Subcutaneous abdominal adipose tissue (tissue), 5 donors: ENCODE measurements at regions not wholly inside any gene's neighbourhood (a gene's known extent, or its start where the extent isn't known, plus 50 kb on each side); places are given as distances from the start of the nearest gene placed in this dataset.

Source experiments
- H3K27ac ChIP-seq: one replicate; pipeline ENCODE4 v1.7.0; 2013; ENCODE audit warnings: low read depth, mild to moderate bottlenecking, inconsistent platforms, low read length, moderate library complexity
- H3K27me3 ChIP-seq, 5 donors: one replicate each; pipeline ENCODE4 v1.7.0; 2013; ENCODE audit warnings: low read length in 5 of 5, inconsistent platforms in 1 of 5; ENCODE audit not compliant: control insufficient read depth in 5 of 5, insufficient read depth in 4 of 5
- H3K36me3 ChIP-seq, 5 donors: one replicate each; pipeline ENCODE4 v1.7.0; 2013; ENCODE audit warnings: low read length in 5 of 5; ENCODE audit not compliant: control insufficient read depth in 5 of 5, insufficient read depth in 5 of 5
- H3K4me1 ChIP-seq, 5 donors: one replicate each; pipeline ENCODE4 v1.7.0; 2013; ENCODE audit warnings: low read length in 5 of 5, mild to moderate bottlenecking in 3 of 5, moderate library complexity in 1 of 5; ENCODE audit not compliant: control insufficient read depth in 5 of 5, insufficient read depth in 5 of 5
- H3K4me3 ChIP-seq, 5 donors: one replicate each; pipeline ENCODE4 v1.7.0; 2013; ENCODE audit warnings: low read length in 5 of 5, low read depth in 1 of 5
- H3K9ac ChIP-seq, 5 donors: one replicate each; pipeline ENCODE4 v1.7.0; 2013; ENCODE audit warnings: low read length in 5 of 5, mild to moderate bottlenecking in 4 of 5, moderate library complexity in 3 of 5
- H3K9me3 ChIP-seq, 5 donors: one replicate each; pipeline ENCODE4 v1.7.0; 2013; ENCODE audit warnings: low read length in 5 of 5; ENCODE audit not compliant: control insufficient read depth in 5 of 5
- donor health status: healthy.
- donor health status: healthy.
- donor health status: healthy.
- donor health status: healthy.
- donor health status: healthy.

GRCh38 chr14:104315169-104315568, 176.8 kb downstream of the KIF26A start:
- Histone ChIP-seq H3K4me3 (no peak overlapping the region), H3K4me1 (peaks cover 0 to 9% (median 0%) of the 10 kb centered on the region in 5 donors), H3K36me3 (no peaks in the 10 kb centered on the region), H3K9ac (no peak overlapping the region), H3K27ac (no peak overlapping the region), H3K27me3 (peaks cover 0 to 7% (median 3%) of the 10 kb centered on the region in 5 donors), H3K9me3 (peaks cover 0 to 4% (median 3%) of the 10 kb centered on the region in 5 donors)

- no peak overlapping the region for H3K27ac ChIP-seq
- H3K9me3 ChIP-seq: peaks cover 0 to 4% (median 3%) of the 10 kb centered on the region in 5 donors
- H3K4me3 ChIP-seq: no peak overlapping the region
- H3K27me3 ChIP-seq: peaks cover 0 to 8% (median 5%) of the 10 kb centered on the region in 5 donors
- no peaks in the 10 kb centered on the region for H3K36me3 ChIP-seq
- H3K9ac ChIP-seq: no peak overlapping the region
- H3K4me1 ChIP-seq: peaks cover 0 to 9% (median 0%) of the 10 kb centered on the region in 5 donors
Observed at GRCh38 chr14:104315625-104316024, 177.2 kb downstream of the KIF26A start.

- no peak overlapping the region for H3K9ac ChIP-seq
- H3K27ac ChIP-seq: no peak overlapping the region
- peaks cover 0 to 15% (median 0%) of the 10 kb centered on the region in 5 donors for H3K4me1 ChIP-seq
- H3K9me3 ChIP-seq: peaks cover 0 to 2% (median 2%) of the 10 kb centered on the region in 5 donors
- H3K4me3 ChIP-seq: no peak overlapping the region
- H3K27me3 ChIP-seq: peaks cover 0 to 10% (median 8%) of the 10 kb centered on the region in 5 donors
- H3K36me3 ChIP-seq: no peaks in the 10 kb centered on the region
Observed at GRCh38 chr14:104316121-104316722, 177.8 kb downstream of the KIF26A start.

- H3K9ac ChIP-seq: no peak overlapping the region
- no peak overlapping the region for H3K27ac ChIP-seq
- peaks cover 0 to 15% (median 0%) of the 10 kb centered on the region in 5 donors for H3K4me1 ChIP-seq
- H3K36me3 ChIP-seq: no peaks in the 10 kb centered on the region
- H3K4me3 ChIP-seq: no peak overlapping the region
- H3K27me3 ChIP-seq: peaks cover 0 to 15% (median 13%) of the 10 kb centered on the region in 5 donors
- H3K9me3 ChIP-seq: no peaks in the 10 kb centered on the region
Observed at GRCh38 chr14:104316723-104317491, 178.5 kb downstream of the KIF26A start.

GRCh38 chr14:104317492-104317805, 179.1 kb downstream of the KIF26A start:
- no peak overlapping the region for H3K27ac ChIP-seq
- peaks cover under 1 to 16% (median 14%) of the 10 kb centered on the region in 5 donors for H3K27me3 ChIP-seq
- H3K36me3 ChIP-seq: no peaks in the 10 kb centered on the region
- no peak overlapping the region for H3K9ac ChIP-seq
- peaks cover 0 to 15% (median 0%) of the 10 kb centered on the region in 5 donors for H3K4me1 ChIP-seq
- H3K9me3 ChIP-seq: no peaks in the 10 kb centered on the region
- H3K4me3 ChIP-seq: no peak overlapping the region

GRCh38 chr14:104317975-104318557, 179.7 kb downstream of the KIF26A start:
- Histone ChIP-seq H3K36me3 (no peaks in the 10 kb centered on the region), H3K4me1 (peaks cover 0 to 15% (median 0%) of the 10 kb centered on the region in 5 donors), H3K27me3 (peaks cover 6 to 19% (median 14%) of the 10 kb centered on the region in 5 donors), H3K9ac (no peak overlapping the region), H3K4me3 (no peak overlapping the region), H3K9me3 (no peaks in the 10 kb centered on the region), H3K27ac (no peak overlapping the region)

GRCh38 chr14:104318558-104319490, 180.4 kb downstream of the KIF26A start:
- peaks cover 0 to 15% (median 0%) of the 10 kb centered on the region in 5 donors for H3K4me1 ChIP-seq
- no peaks in the 10 kb centered on the region for H3K36me3 ChIP-seq
- H3K4me3 ChIP-seq: no peak overlapping the region
- no peak overlapping the region for H3K9ac ChIP-seq
- no peak overlapping the region for H3K27ac ChIP-seq
- no peaks in the 10 kb centered on the region for H3K9me3 ChIP-seq
- H3K27me3 ChIP-seq: peaks cover 7 to 19% (median 14%) of the 10 kb centered on the region in 5 donors

GRCh38 chr14:104319491-104320241, 181.3 kb downstream of the KIF26A start:
- no peaks in the 10 kb centered on the region for H3K9me3 ChIP-seq
- H3K4me3 ChIP-seq: no peak overlapping the region
- peaks cover 7 to 22% (median 14%) of the 10 kb centered on the region in 5 donors for H3K27me3 ChIP-seq
- peaks cover 0 to 15% (median 0%) of the 10 kb centered on the region in 5 donors for H3K4me1 ChIP-seq
- no peak overlapping the region for H3K9ac ChIP-seq
- no peaks in the 10 kb centered on the region for H3K36me3 ChIP-seq
- H3K27ac ChIP-seq: no peak overlapping the region

- no peak overlapping the region for H3K27ac ChIP-seq
Observed at GRCh38 chr14:104320611-104321086, 182.3 kb downstream of the KIF26A start.

More at GRCh38 chr14:104320611-104321086, 182.3 kb downstream of the KIF26A start:
- Histone ChIP-seq H3K36me3 (no peaks in the 10 kb centered on the region), H3K4me1 (peaks cover 0 to 15% (median 0%) of the 10 kb centered on the region in 5 donors), H3K9ac (no peak overlapping the region), H3K27me3 (peaks cover 7 to 22% (median 14%) of the 10 kb centered on the region in 5 donors), H3K9me3 (peaks cover 0 to under 1% (median 0%) of the 10 kb centered on the region in 5 donors), H3K4me3 (no peak overlapping the region)
